H9 (cell line): ENCODE measurements at regions not wholly inside any gene's neighbourhood (a gene's known extent, or its start where the extent isn't known, plus 50 kb on each side); places are given as distances from the start of the nearest gene placed in this dataset.

Source experiments
- DNase-seq: peaks from one replicate; pipeline ENCODE4 v3.0.0-alpha.2; 2017
- H2AFZ ChIP-seq: one replicate; pipeline ENCODE4 v1.6.1; 2013; ENCODE audit warnings: mild to moderate bottlenecking, low read length, control low read depth, moderate library complexity
- H2AK5ac ChIP-seq: 2 replicates; pipeline ENCODE4 v1.6.1; 2013; ENCODE audit warnings: low read length, control low read depth, mixed read lengths; ENCODE audit not compliant: insufficient read length
- H2BK120ac ChIP-seq: one replicate; pipeline ENCODE4 v1.6.1; 2013; ENCODE audit warnings: low read depth, mild to moderate bottlenecking, low read length, control low read depth, inconsistent platforms; ENCODE audit not compliant: poor library complexity, severe bottlenecking
- H2BK12ac ChIP-seq: 2 replicates; pipeline ENCODE4 v1.6.1; 2013; ENCODE audit warnings: low read length, control low read depth, mixed read lengths, low read depth; ENCODE audit not compliant: insufficient read length
- H2BK15ac ChIP-seq: 2 replicates; pipeline ENCODE4 v1.6.1; 2013; ENCODE audit warnings: low read depth, low read length, control low read depth
- H2BK20ac ChIP-seq: one replicate; pipeline ENCODE4 v1.6.1; 2013; ENCODE audit warnings: low read depth, mild to moderate bottlenecking, low read length, control low read depth, inconsistent platforms; ENCODE audit not compliant: poor library complexity, severe bottlenecking
- H2BK5ac ChIP-seq: 2 replicates; pipeline ENCODE4 v1.6.1; 2013; ENCODE audit warnings: low read length, control low read depth, mixed read lengths; ENCODE audit not compliant: insufficient read length
- H3K14ac ChIP-seq: 2 replicates; pipeline ENCODE4 v1.6.1; 2013; ENCODE audit warnings: low read length, control low read depth; ENCODE audit not compliant: insufficient read depth
- H3K18ac ChIP-seq: 2 replicates; pipeline ENCODE4 v1.6.1; 2013; ENCODE audit warnings: low read depth, mild to moderate bottlenecking, mixed read lengths, low read length, control low read depth; ENCODE audit not compliant: insufficient read length
- H3K23ac ChIP-seq: 2 replicates; pipeline ENCODE4 v1.6.1; 2013; ENCODE audit warnings: low read length, control low read depth, mixed read lengths, low read depth; ENCODE audit not compliant: insufficient read length
- H3K23me2 ChIP-seq: 2 replicates; pipeline ENCODE4 v1.6.1; 2013; ENCODE audit warnings: low read depth, mild to moderate bottlenecking, mixed read lengths, low read length, control low read depth; ENCODE audit not compliant: insufficient read length, poor library complexity, severe bottlenecking
- H3K27ac ChIP-seq: 2 replicates; pipeline ENCODE4 v1.5.1; 2013; ENCODE audit warnings: low read length, control low read depth, mixed read lengths, low read depth; ENCODE audit not compliant: insufficient read length
- H3K27me3 ChIP-seq: 2 replicates; pipeline ENCODE4 v1.6.1; 2013; ENCODE audit warnings: low read length, control low read depth, inconsistent platforms; ENCODE audit not compliant: insufficient read depth
- H3K4ac ChIP-seq: 2 replicates; pipeline ENCODE4 v1.6.1; 2013; ENCODE audit warnings: low read depth, mild to moderate bottlenecking, control low read depth, inconsistent platforms, low read length, moderate library complexity
- H3K4me1 ChIP-seq: 2 replicates; pipeline ENCODE4 v1.6.1; 2013; ENCODE audit warnings: low read length, control low read depth, inconsistent platforms; ENCODE audit not compliant: insufficient read depth
- H3K4me2 ChIP-seq: 2 replicates; pipeline ENCODE4 v1.6.1; 2013; ENCODE audit warnings: low read length, control low read depth, mixed read lengths; ENCODE audit not compliant: insufficient read length, insufficient read depth
- H3K56ac ChIP-seq: 2 replicates; pipeline ENCODE4 v1.6.1; 2013; ENCODE audit warnings: low read depth, mild to moderate bottlenecking, mixed read lengths, low read length, control low read depth; ENCODE audit not compliant: insufficient read length
- H3K79me1 ChIP-seq: 2 replicates; pipeline ENCODE4 v1.6.1; 2013; ENCODE audit warnings: low read depth, mild to moderate bottlenecking, moderate library complexity, low read length, control low read depth, inconsistent platforms; ENCODE audit not compliant: insufficient read depth, poor library complexity, severe bottlenecking
- H3K79me2 ChIP-seq: 2 replicates; pipeline ENCODE4 v1.6.1; 2013; ENCODE audit warnings: low read length, control low read depth, inconsistent platforms; ENCODE audit not compliant: insufficient read depth
- H3K9ac ChIP-seq: 2 replicates; pipeline ENCODE4 v1.6.1; 2013; ENCODE audit warnings: low read length, control low read depth, mixed read lengths; ENCODE audit not compliant: insufficient read length; ENCODE audit errors: extremely low read depth
- H3K9me3 ChIP-seq: one replicate; pipeline ENCODE4 v1.6.1; 2013; ENCODE audit warnings: low read depth, low read length, inconsistent platforms; ENCODE audit not compliant: control insufficient read depth
- H3T11ph ChIP-seq: one replicate; pipeline ENCODE4 v1.6.1; 2013; ENCODE audit warnings: mild to moderate bottlenecking, low read length, control low read depth, inconsistent platforms
- H4K20me1 ChIP-seq: one replicate; pipeline ENCODE4 v1.6.1; 2013; ENCODE audit not compliant: control insufficient read depth, insufficient read length, insufficient read depth
- H4K5ac ChIP-seq: 2 replicates; pipeline ENCODE4 v1.6.1; 2013; ENCODE audit warnings: low read depth, mild to moderate bottlenecking, mixed read lengths, low read length, control low read depth; ENCODE audit not compliant: insufficient read length
- H4K8ac ChIP-seq: replicated peaks from 2 replicates; pipeline ENCODE4 v1.6.1; 2013; ENCODE audit warnings: low read length, control low read depth, mixed read lengths, low read depth; ENCODE audit not compliant: insufficient read length
- H4K91ac ChIP-seq: 2 replicates; pipeline ENCODE4 v1.6.1; 2013; ENCODE audit warnings: low read depth, mild to moderate bottlenecking, moderate library complexity, mixed read lengths, low read length, control low read depth; ENCODE audit not compliant: insufficient read length
- H3K27ac Mint-ChIP-seq, 3 experiments: 2 replicates in 2 of 3; 3 replicates in 1 of 3; pipeline ENCODE4 v1.8.0; 2020 to 2021; ENCODE audit warnings: mixed read lengths in 3 of 3, mild to moderate bottlenecking in 1 of 3, moderate library complexity in 1 of 3
- H3K27me3 Mint-ChIP-seq: 2 replicates; pipeline ENCODE4 v1.8.0; 2021; ENCODE audit warnings: low read depth, mild to moderate bottlenecking, moderate library complexity, mixed read lengths
- H3K36me3 Mint-ChIP-seq, 3 experiments: 2 replicates in 2 of 3; 3 replicates in 1 of 3; pipeline ENCODE4 v1.8.0; 2020 to 2021; ENCODE audit warnings: low read depth in 3 of 3, mixed read lengths in 3 of 3; ENCODE audit not compliant: insufficient read depth in 1 of 3
- H3K4me1 Mint-ChIP-seq, 2 experiments: 2 replicates each; pipeline ENCODE4 v1.8.0; 2020; ENCODE audit warnings: mixed read lengths in 2 of 2
- H3K4me3 Mint-ChIP-seq, 2 experiments: 2 replicates in 1 of 2; 3 replicates in 1 of 2; pipeline ENCODE4 v1.8.0; 2020 to 2021; ENCODE audit warnings: mild to moderate bottlenecking in 2 of 2, mixed read lengths in 2 of 2, moderate library complexity in 1 of 2
- H3K9me3 Mint-ChIP-seq, 2 experiments: 2 replicates in 1 of 2; 3 replicates in 1 of 2; pipeline ENCODE4 v1.8.0; 2020; ENCODE audit warnings: mild to moderate bottlenecking in 2 of 2, mixed read lengths in 2 of 2, moderate library complexity in 1 of 2
- WGBS: extraction: QIAGEN DNeasy Blood & Tissue Kit; methylation state at CpG from one replicate; pipeline ENCODE4 v1.1.7; 2013; ENCODE audit warnings: missing lambda C conversion rate, low lambda C conversion rate, mixed read lengths; ENCODE audit not compliant: insufficient read length; ENCODE audit errors: extremely low coverage; 5-methylcytosine and 5-hydroxymethylcytosine counted together
- TF ChIP-seq, protein P1 (sequence below): fragments of 200-600 bp; sonication (generic); conservative IDR thresholded peaks from 3 replicates; pipeline ENCODE4 v1.8.0; 2021; ENCODE audit warnings: antibody characterized with exemption, mild to moderate bottlenecking

DNA sequence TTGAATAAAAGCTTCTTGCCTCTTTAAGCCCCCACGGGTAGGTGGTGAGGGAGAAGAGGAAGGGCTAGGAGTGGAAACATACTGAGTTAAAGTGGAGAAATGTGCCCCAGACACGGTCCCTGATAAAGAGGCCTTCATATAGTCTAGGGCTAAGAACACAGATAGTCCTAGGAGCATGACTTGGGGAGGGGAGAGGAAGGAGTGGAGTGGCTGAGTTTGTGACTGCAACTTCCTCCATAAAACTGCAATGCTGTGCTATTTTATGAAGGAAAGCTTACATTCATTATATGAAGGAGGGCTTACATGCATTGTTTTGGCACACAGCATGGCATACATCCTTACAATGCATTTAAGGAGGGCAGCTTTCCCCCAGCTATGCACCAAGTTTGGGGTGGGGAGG is 1129.4 kb upstream of the LRRTM3 start:
- H3K4me1 Mint-ChIP-seq, result peaks cover 6% of the 10 kb centered on the region in 2 experiments; a peak in 3 of 4 replicates
- TF ChIP-seq, protein P1, sequence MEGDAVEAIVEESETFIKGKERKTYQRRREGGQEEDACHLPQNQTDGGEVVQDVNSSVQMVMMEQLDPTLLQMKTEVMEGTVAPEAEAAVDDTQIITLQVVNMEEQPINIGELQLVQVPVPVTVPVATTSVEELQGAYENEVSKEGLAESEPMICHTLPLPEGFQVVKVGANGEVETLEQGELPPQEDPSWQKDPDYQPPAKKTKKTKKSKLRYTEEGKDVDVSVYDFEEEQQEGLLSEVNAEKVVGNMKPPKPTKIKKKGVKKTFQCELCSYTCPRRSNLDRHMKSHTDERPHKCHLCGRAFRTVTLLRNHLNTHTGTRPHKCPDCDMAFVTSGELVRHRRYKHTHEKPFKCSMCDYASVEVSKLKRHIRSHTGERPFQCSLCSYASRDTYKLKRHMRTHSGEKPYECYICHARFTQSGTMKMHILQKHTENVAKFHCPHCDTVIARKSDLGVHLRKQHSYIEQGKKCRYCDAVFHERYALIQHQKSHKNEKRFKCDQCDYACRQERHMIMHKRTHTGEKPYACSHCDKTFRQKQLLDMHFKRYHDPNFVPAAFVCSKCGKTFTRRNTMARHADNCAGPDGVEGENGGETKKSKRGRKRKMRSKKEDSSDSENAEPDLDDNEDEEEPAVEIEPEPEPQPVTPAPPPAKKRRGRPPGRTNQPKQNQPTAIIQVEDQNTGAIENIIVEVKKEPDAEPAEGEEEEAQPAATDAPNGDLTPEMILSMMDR, result no peak
- Histone ChIP-seq H4K5ac (no peak overlapping the region), H4K91ac (no peak overlapping the region), H3K9me3 (no peaks in the 10 kb centered on the region), H3T11ph (no peak overlapping the region), H2BK12ac (no peak overlapping the region), H3K27me3 (no peaks in the 10 kb centered on the region), H3K79me2 (no peaks in the 10 kb centered on the region), H3K23ac (no peak overlapping the region), H2AFZ (no peak overlapping the region), H3K9ac (no peak overlapping the region), H2BK5ac (no peak overlapping the region), H3K23me2 (no peaks in the 10 kb centered on the region), H2BK120ac (no peak overlapping the region), H3K4me2 (no peak overlapping the region), H2BK15ac (no peak overlapping the region), H3K18ac (no peak overlapping the region), H3K79me1 (no peaks in the 10 kb centered on the region), H4K20me1 (no peaks in the 10 kb centered on the region), H3K56ac (no peak overlapping the region), H3K4ac (no peak overlapping the region), H2AK5ac (no peak overlapping the region), H3K14ac (no peak overlapping the region), H3K4me1 (peaks cover 5% of the 10 kb centered on the region; the same call in 1 of the 2 replicates), H4K8ac (no peak overlapping the region), H2BK20ac (no peak overlapping the region), H3K27ac (no peak overlapping the region)
- H3K4me3 Mint-ChIP-seq, result no peak overlapping the region
- no peak for DNase-seq
- WGBS, result no CpG with 5 or more reads among the region's 2 CpGs
- H3K27ac Mint-ChIP-seq, result peak overlapping the region in 1 of 3 experiments; percentile 32; a peak in 2 of 7 replicates
- no peaks in the 10 kb centered on the region for H3K9me3 Mint-ChIP-seq
- H3K36me3 Mint-ChIP-seq, result no peaks in the 10 kb centered on the region
- no peaks in the 10 kb centered on the region for H3K27me3 Mint-ChIP-seq
